OCI-LY3 (cell line): ENCODE measurements at regions not wholly inside any gene's neighbourhood (a gene's known extent, or its start where the extent isn't known, plus 50 kb on each side); places are given as distances from the start of the nearest gene placed in this dataset.

Experiments
- H2AFZ ChIP-seq: fragments of 200-600, 300-600 bp; shearing (Covaris generic); 2 replicates; pipeline ENCODE4 v1.6.0; 2014; ENCODE audit warnings: antibody characterized with exemption, low read depth, low read length
- H3K27ac ChIP-seq: fragments of 200-600, 300-600 bp; sonication (generic); 2 replicates; pipeline ENCODE4 v1.5.1; 2014; ENCODE audit warnings: mild to moderate bottlenecking, low read length, moderate library complexity, mixed read lengths
- H3K27me3 ChIP-seq: fragments of 200-600, 300-600 bp; sonication (generic); 2 replicates; pipeline ENCODE4 v1.6.1; 2014; ENCODE audit warnings: low read depth, low read length, mixed read lengths
- H3K36me3 ChIP-seq: fragments of 200-600, 300-600 bp; sonication (generic); replicated peaks from 2 replicates; pipeline ENCODE3; 2014; ENCODE audit warnings: low read depth, low read length, mixed read lengths
- H3K4me1 ChIP-seq: fragments of 300-600, 200-600 bp; sonication (generic); 2 replicates; pipeline ENCODE4 v1.6.1; 2014; ENCODE audit warnings: low read length, mixed read lengths
- H3K4me2 ChIP-seq: fragments of 200-600, 300-600 bp; sonication (generic); 2 replicates; pipeline ENCODE4 v1.6.1; 2014; ENCODE audit warnings: low read length, mixed read lengths
- H3K4me3 ChIP-seq: fragments of 300-600, 200-600 bp; sonication (generic); 2 replicates; pipeline ENCODE4 v1.5.1; 2014; ENCODE audit warnings: antibody characterized with exemption, mild to moderate bottlenecking, low read length, moderate library complexity
- H3K79me2 ChIP-seq: fragments of 300-600, 200-600 bp; shearing (Covaris generic); 2 replicates; pipeline ENCODE4 v1.6.1; 2014; ENCODE audit warnings: mild to moderate bottlenecking, low read length, mixed read lengths
- H3K9ac ChIP-seq: fragments of 300-600, 200-600 bp; shearing (Covaris generic); 2 replicates; pipeline ENCODE4 v1.6.0; 2014; ENCODE audit warnings: mild to moderate bottlenecking, low read length, moderate library complexity
- H3K9me3 ChIP-seq: fragments of 200-600, 300-600 bp; shearing (Covaris generic); 2 replicates; pipeline ENCODE4 v1.6.1; 2014; ENCODE audit warnings: low read length, mixed read lengths; ENCODE audit not compliant: insufficient read depth
- H4K20me1 ChIP-seq: fragments of 200-600, 300-600 bp; sonication (generic); 2 replicates; pipeline ENCODE4 v1.6.1; 2016; ENCODE audit warnings: low read length, mixed read lengths; ENCODE audit not compliant: insufficient read depth
- EZH2phosphoT487 ChIP-seq: fragments of 200-600 bp; shearing (Covaris generic); IDR thresholded peaks from 2 replicates; pipeline ENCODE4 v1.6.1; 2018; ENCODE audit warnings: antibody characterized with exemption, mixed run types, low read depth
- TF ChIP-seq, protein P1 (sequence below): fragments of 200-600, 300-600 bp; sonication (generic); IDR thresholded peaks from 2 replicates; pipeline ENCODE4 v1.5.1; 2014; ENCODE audit warnings: antibody characterized with exemption, low read length, low read depth

- no peak overlapping the region for H3K9ac ChIP-seq
- no peaks in the 10 kb centered on the region for H3K27me3 ChIP-seq
- no peaks in the 10 kb centered on the region for H4K20me1 ChIP-seq
- no peaks in the 10 kb centered on the region for H3K4me1 ChIP-seq
- H3K27ac ChIP-seq, result no peak overlapping the region
- H3K79me2 ChIP-seq, result no peaks in the 10 kb centered on the region
- H3K4me2 ChIP-seq, result no peak overlapping the region
- no peaks in the 10 kb centered on the region for H3K9me3 ChIP-seq
- TF ChIP-seq, protein P1, sequence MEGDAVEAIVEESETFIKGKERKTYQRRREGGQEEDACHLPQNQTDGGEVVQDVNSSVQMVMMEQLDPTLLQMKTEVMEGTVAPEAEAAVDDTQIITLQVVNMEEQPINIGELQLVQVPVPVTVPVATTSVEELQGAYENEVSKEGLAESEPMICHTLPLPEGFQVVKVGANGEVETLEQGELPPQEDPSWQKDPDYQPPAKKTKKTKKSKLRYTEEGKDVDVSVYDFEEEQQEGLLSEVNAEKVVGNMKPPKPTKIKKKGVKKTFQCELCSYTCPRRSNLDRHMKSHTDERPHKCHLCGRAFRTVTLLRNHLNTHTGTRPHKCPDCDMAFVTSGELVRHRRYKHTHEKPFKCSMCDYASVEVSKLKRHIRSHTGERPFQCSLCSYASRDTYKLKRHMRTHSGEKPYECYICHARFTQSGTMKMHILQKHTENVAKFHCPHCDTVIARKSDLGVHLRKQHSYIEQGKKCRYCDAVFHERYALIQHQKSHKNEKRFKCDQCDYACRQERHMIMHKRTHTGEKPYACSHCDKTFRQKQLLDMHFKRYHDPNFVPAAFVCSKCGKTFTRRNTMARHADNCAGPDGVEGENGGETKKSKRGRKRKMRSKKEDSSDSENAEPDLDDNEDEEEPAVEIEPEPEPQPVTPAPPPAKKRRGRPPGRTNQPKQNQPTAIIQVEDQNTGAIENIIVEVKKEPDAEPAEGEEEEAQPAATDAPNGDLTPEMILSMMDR, result no peak
- TF ChIP-seq EZH2phosphoT487, result no peak
- no peak overlapping the region for H2AFZ ChIP-seq
- H3K4me3 ChIP-seq, result no peak overlapping the region
- no peaks in the 10 kb centered on the region for H3K36me3 ChIP-seq
These were observed 128.2 kb upstream of the TCERG1L start for GRCh38 chr10:131439705-131440104.

- no peak for TF ChIP-seq EZH2phosphoT487
- TF ChIP-seq, protein P1, result no peak
- H3K4me3 ChIP-seq, result no peak overlapping the region
- no peaks in the 10 kb centered on the region for H3K27me3 ChIP-seq
- H3K4me2 ChIP-seq, result no peak overlapping the region
- no peak overlapping the region for H3K9ac ChIP-seq
- H3K27ac ChIP-seq, result no peak overlapping the region
- H3K4me1 ChIP-seq, result no peaks in the 10 kb centered on the region
- no peaks in the 10 kb centered on the region for H3K79me2 ChIP-seq
- H3K36me3 ChIP-seq, result no peaks in the 10 kb centered on the region
- no peaks in the 10 kb centered on the region for H4K20me1 ChIP-seq
- no peak overlapping the region for H2AFZ ChIP-seq
- no peaks in the 10 kb centered on the region for H3K9me3 ChIP-seq
These were observed 129.2 kb upstream of the TCERG1L start for GRCh38 chr10:131440405-131441360.

GRCh38 chr10:131442271-131442670 lies 130.8 kb upstream of the TCERG1L start:
- H3K9me3 ChIP-seq, result no peaks in the 10 kb centered on the region
- H3K79me2 ChIP-seq, result no peaks in the 10 kb centered on the region
- no peaks in the 10 kb centered on the region for H3K36me3 ChIP-seq
- H3K4me3 ChIP-seq, result no peak overlapping the region
- no peak overlapping the region for H3K27ac ChIP-seq
- no peaks in the 10 kb centered on the region for H4K20me1 ChIP-seq
- H3K27me3 ChIP-seq, result no peaks in the 10 kb centered on the region
- H2AFZ ChIP-seq, result no peak overlapping the region
- H3K4me1 ChIP-seq, result no peaks in the 10 kb centered on the region
- TF ChIP-seq, protein P1, result no peak
- no peak for TF ChIP-seq EZH2phosphoT487
- H3K9ac ChIP-seq, result no peak overlapping the region
- H3K4me2 ChIP-seq, result no peak overlapping the region

- TF ChIP-seq, protein P1, result no peak
- TF ChIP-seq EZH2phosphoT487, result no peak
- H3K9ac ChIP-seq, result no peak overlapping the region
- no peaks in the 10 kb centered on the region for H3K9me3 ChIP-seq
- no peaks in the 10 kb centered on the region for H3K27me3 ChIP-seq
- no peak overlapping the region for H3K27ac ChIP-seq
- no peak overlapping the region for H3K4me3 ChIP-seq
- no peak overlapping the region for H2AFZ ChIP-seq
- H3K4me2 ChIP-seq, result no peak overlapping the region
- no peaks in the 10 kb centered on the region for H4K20me1 ChIP-seq
- H3K79me2 ChIP-seq, result no peaks in the 10 kb centered on the region
- no peaks in the 10 kb centered on the region for H3K4me1 ChIP-seq
- H3K36me3 ChIP-seq, result no peaks in the 10 kb centered on the region
These were observed 132.8 kb upstream of the TCERG1L start for GRCh38 chr10:131444286-131444685.
